ENCODE measurements at regions not wholly inside any gene's neighbourhood (a gene's known extent, or its start where the extent isn't known, plus 50 kb on each side); places are given as distances from the start of the nearest gene placed in this dataset.

DNA sequence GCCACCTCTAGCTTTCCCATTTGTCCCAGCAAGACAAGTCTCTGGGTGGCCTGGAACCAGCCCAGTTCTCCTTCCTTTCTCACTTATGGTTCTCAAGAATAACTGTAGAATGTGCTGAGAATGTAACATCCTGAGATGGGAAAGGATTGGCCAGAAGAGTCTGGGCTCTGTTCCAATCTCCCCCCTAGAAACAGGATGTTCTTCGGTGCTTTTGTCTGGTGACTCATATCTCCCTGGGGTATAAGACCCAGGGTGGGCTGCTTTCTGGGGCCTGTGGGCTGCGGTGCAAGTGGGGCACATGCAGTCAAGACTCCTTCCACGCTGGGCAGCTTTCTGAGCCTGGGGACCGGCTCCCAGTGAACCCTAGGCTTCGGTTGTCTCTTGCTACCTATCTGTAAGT is 251.2 kb upstream of the POU3F1 start:
- DNase-seq: no peak

DNA sequence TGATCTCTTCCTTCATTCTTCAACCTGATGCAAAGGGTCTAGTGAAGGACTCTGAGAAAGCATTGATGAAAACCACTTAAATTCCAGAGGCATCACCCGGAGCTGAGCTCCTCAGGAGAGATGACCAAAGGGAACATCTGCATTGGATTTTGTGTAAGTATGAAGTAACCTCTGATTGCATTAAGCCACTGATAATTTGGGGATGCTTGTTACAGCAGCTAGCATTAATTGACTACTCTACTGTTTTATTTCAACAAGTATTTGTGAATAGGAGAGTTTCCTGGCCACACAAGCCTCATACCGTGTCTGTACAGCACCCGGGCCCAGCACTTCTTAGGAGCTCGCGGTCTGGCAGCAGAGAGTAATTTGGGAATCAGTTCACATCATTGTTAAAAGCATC is 250.7 kb upstream of the POU3F1 start:
- DNase-seq: no peak

DNA sequence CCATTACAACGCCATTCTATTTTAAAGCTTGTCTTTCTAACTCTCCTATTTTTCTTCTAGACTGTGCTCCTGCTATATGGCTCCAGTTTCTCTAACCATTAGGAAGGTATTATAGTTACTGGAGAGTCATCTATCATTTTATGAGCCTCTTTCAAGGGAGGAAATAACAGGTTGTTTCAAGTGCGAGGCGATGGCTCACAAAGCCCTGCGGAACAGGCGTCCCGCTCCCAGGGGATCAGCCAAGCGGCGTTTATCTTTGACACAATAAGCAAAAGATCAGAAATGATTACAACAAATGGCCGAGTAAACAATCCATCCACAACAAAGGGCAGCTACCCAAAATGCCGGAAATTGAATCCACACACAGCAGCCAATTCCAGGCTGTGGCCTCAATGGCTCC is 249.5 kb upstream of the POU3F1 start:
- DNase-seq: no peak

DNA sequence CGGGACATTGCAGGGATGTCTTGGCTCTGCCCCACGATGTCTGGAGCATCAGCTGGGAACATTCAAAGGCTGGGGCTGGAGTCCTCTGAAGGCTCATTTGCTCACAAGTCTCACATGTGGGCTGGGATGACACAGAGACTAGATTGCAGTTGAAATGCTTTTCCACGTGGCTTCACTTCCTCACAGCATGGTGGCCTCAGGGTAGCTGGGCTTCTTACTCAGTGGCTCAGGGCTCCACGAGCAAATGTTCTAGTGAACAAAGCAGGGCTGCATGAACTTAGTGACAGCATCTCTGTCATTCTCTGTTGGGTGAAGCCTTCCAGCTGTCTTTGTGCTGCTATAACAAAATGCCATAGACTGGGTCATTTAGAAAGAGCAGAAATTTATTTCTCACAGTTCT is 247.0 kb upstream of the POU3F1 start:
- no peak for DNase-seq

DNA sequence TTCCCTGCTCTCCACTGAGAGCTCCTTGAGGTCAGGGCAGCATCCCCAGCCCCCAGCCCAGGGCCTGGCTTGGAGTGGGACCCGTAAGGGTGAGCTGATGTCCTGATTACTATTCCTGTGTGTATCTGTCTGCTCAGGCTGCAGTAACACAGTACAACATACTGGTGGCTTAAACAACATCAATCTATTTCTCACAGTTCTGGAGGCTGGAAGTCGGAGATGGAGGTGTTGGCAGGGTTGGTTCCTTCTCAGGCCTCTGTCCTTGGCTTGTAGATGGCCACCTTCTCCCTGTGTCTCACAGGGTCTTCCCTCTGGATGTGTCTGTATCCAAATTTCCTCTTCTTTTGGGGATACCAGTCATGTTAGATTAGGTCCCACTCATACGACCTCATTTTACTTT is 246.4 kb upstream of the POU3F1 start:
- DNase-seq: no peak

DNA sequence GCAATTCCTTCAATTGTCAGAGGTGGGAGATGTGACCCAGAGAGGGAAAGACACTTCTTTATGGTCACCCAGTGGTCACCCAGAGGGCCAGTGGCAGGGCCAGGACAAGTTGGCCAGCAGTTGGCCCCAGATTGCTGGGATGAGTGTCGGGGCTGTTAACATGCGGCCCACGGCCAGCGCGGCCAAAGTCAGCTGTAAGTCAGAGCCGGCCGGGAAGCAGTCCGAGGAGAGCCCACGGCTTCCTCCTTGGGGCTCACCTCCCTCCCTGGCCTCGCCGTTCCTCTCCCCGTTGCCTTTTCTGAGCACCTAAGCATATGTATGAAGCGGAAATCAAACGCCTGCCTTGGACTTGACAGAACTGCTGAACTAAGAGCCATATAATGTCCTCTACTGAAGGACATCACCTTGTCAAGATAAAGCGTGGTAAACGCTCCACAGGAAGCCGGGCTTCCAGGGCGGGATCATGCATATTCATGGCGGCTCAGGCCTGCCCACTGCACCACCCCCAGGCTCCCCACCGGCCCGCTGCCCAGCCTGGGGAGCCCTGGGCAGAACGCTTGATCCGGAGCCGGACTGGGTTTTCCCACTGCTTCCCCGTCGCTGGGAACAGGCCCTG is 245.4 kb upstream of the POU3F1 start:
- DNase-seq: peak in 2 of 58 donors; percentile 9 to 30

DNA sequence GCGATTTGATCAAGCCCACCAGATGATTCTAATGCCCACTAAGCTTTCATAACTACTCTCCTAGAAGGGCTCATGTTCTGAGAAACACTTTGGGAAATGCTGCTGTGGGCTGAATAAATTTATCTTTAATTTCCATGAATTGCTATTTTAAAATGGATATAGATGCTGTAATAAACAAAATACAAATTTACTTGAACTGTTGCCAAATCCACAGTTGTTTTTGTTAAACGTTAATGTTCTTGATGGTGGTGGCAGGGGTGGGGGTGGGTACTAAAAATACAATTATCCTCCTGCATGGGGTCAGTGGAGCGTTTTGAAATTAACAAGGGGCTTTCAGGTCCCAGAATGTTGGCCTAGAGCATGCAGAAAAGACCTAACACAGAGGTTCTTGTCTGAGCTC is 244.7 kb upstream of the POU3F1 start:
- no peak for DNase-seq

DNA sequence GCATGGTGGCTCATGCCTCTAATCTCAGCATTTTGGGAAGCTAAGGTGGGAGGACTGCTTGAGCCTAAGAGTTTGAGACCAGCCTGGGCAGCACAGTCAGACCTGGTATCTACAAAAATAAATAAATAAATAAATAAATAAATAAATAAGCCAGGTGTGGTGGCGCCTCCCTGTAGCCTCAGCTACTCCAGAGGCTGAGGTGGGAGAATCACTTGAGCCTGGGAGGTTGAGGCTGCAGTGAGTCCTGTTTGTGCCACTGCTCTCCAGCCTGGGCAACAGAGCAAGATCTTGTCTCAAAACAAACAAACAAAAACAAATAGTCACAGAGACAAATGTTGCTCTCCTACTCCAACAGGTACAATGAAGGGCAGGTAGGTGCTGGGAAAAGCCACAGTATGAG is 242.4 kb upstream of the POU3F1 start:
- DNase-seq: no peak

DNA sequence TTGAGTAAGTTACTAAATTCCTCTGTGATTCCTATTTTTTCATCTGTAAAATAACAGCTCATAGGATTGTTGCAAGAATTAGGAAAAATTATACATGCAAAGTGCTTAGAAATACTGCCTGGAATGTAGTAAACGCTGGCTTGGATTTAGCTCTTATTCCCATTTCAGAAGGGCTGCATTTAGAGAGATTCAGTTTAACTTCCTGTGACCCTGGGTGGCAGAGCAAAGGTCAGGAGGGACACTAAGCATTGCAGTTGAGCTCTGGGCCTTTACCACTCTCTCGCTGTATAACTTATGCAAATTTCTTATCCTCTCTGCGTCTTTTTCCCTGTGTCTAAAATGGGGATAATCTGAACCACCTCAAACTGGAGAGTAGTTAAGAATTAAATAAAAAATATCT is 241.0 kb upstream of the POU3F1 start:
- DNase-seq: no peak

DNA sequence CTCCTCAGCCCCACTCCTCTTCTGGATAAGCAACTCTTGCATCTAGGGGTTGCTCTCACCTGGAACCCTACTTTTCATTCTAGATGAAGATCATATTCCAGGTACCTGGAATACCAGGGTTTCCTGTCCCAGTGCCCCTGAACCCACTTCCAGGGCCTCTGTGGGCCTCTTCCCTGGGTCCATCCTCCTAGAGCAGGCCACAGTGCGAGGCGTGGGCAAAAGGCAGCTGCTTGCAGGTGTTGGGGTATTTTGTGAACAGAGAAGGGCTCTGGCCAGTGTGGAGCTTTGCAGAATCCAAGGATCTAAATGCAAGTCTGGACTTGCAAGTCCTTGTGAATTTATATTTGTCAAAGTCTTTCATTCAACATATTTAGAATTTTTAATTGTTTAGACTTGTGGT is 240.4 kb upstream of the POU3F1 start:
- no peak for DNase-seq

DNA sequence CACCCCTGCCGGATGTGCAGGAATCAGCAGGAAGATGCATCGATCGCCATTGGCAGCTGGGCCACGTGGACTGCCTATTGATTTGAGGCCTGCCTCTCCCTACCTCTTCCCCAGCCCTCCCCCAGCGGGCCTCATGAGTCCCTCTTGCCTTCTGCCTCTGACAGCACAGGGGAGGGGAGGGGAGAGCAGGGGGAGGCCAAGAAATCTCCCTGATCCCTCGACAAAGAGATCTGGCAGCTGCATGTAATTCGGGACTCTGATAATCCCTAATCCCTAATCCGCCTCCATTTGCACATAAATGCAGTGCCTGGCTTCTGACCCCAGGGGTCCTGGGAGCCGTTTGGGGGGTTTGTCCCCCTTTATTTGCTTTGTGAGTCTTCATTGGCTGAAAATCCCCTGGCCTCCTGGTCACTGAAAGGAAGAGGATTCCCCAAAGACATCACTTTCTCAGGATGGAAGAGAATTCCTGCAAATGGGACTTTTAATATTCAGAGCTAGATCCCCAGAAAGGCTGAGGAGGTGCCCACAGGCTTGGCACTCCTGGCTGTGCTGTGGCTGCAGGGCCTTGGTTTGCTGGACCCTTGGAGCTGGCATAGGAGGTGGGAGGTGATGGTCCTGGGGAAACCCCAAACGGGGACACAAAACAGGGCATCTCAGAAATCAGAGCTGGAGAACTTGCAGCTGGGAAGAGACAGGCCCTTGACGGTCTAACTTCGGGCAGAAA is 239.4 kb upstream of the POU3F1 start:
- no peak for DNase-seq

DNA sequence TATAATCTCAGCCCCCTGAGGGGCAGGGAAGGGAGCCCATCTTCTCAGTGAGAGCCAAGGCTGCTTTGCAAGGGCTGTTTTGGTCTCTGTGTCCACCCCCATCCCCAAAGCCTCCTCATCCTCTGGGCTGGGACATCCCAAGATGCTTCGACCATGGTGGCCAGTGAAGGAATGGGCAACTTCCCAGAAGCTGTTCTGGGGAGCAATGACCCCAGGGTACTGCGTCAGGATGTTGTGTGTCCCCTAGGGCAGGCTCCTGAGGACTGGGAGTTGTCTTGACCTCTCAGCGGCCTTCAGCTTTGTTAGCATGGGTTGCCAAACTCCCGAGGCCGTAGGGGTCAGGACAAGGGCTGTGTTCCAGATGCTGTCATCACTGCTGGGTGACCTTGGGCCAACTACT is 238.4 kb upstream of the POU3F1 start:
- DNase-seq: no peak

DNA sequence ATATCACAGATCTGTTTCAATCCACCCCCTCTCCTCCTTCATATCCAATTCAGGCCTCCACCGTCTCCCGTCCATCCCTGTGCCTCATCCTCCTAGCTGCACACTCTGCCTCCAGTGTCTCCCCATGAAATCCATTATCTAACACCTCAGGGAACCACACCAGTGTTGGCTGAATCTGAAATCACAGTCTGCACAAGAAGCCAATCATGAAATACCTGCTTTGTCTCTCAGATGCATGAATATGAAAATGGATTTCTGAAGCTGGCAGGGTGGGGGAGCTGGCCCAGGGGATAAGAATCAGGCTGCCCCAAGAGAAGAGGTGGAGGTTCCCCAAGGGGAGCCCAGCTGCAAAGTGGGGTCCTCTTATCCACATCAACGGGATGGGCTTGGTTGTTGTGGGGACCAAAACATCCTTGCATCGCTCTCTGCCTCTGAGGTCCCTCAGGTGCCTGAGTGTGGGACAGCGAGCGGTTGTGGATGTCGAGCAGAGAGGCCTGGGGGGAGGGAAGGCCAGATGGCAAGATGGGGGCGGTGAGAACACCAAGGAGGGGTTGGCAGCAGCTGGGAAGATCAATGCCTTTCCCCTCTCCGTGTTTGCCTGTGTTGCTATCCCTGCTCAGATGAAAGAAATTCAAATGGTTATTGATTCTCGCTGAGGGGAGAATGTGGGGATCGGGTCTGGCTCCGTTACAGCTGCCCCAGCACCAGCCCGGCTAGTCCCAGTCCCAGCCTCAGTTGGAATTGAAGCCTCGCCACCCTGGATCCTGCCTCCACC is 237.3 kb upstream of the POU3F1 start:
- DNase-seq: no peak

DNA sequence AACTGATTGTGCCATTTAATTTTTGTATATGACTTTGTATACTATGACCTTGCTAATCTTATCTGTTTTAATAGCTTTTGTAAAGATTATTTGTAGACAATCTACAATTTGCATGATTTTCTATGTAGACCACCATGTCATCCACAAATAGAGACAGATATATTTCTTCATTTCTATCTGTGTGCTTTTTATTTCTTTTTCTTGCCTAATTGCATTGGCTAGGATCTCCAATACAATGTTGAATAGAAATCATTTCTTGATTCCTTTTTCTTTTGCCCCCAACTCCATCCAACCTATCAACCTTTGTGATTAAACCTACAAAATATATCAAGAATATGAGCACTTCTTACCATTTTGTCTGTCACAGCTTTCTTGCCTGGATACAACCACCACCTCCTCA is 232.6 kb upstream of the POU3F1 start:
- DNase-seq: no peak

DNA sequence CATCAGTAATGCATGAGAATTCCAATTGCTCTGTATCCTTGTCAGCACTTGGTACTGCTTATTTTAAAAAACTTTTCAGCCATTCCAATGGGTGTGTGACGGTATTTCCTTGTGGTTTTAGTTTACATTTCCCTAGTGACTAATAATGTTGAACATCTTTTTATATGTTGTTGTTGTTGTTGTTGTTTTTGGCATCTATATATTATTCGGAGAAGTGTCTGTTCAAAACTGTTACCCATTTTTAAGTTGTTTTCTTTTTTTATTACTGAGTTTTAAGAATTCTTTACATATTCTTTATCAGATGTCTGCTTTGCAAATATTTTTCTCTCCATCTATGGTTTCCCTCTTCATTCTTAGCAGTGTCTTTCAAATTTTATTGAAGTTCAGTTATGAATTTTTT is 231.1 kb upstream of the POU3F1 start:
- DNase-seq: no peak

DNA sequence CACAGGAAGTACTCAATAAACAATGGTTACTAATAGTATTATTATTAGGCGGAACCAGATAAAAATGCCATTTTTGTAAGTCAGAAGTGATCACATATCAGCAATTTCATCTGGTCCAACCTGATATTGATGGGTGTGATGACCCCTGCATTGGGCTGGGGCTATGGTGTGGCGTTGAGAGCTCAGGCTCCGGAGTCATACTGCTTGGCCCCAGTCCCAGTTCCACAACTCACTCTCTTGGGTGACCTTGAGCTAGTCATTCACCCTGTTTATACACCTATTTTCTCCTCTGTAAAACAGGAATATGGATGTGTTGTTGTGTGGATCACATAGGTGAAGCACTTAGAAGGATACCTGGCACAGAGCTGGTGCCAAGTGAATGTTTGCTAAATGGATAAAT is 229.4 kb upstream of the POU3F1 start:
- DNase-seq: no peak

DNA sequence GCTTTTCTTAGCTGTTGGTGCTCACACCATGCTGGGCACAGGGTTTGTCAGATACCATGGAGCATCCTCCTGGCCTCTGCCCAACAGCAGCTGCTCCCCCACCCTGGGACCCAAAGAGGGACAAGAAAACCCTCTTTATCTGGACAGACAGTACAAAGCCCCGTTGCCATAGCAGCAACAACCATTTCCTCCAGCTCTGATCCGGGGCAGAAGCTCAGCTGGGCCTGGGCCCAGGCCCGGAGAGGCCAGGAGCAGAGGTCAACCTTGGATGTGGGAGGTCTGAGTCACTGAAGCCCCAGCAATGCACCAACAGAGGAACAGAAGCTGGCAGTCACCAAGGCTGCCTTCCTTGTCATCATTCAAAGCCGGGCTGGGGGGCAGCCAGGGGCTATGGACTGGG is 228.4 kb upstream of the POU3F1 start:
- peak in 3 of 58 donors; percentile 3 to 7 (median 3) for DNase-seq

DNA sequence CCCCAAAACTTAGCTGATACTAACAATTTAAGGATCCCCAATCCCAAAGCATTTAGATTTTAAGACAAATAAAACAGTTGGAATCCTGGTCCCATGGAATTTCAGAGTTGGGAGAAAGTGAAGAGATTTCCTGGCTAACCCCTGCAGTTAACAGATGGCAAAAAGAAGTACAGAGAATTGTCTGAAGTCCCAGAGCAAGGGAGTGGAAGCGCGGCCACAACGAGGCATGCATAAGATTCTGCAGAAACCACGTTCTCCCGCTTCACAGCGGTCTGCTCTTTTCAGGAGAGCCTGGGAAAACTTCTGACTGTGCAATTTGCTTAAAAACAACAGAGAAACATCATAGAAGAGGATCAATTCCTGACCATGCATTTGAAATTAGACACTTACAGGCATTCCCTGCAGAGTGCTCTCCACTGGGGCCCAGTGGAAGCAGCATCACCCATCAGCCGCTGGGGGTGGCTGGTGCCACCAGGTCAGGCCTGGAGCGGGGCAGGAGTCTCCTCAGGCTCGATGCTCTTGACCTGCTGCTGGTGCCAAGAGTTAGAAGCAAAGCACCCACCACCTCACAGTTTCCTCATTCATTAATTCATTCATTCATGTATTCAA is 226.7 kb upstream of the POU3F1 start:
- DNase-seq: no peak

DNA sequence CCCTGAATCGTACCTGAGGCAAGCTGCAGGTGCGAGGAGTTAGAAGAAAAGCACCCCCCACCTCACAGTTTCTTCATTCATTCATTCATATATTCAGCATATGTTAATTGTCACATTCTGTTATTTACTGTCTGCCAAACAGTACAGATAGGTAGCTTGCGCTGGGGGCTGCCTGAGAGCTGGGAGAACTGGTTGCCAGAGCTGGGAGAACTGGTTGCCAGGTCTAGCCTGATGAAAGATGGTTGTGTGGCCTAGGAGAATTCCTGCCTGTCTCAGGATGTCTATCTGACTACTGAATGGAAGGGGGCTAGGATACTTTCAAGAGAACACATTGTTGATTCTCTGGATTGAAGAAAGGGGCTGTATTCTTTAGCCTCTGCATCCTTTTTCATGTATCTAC is 225.9 kb upstream of the POU3F1 start:
- DNase-seq: no peak

DNA sequence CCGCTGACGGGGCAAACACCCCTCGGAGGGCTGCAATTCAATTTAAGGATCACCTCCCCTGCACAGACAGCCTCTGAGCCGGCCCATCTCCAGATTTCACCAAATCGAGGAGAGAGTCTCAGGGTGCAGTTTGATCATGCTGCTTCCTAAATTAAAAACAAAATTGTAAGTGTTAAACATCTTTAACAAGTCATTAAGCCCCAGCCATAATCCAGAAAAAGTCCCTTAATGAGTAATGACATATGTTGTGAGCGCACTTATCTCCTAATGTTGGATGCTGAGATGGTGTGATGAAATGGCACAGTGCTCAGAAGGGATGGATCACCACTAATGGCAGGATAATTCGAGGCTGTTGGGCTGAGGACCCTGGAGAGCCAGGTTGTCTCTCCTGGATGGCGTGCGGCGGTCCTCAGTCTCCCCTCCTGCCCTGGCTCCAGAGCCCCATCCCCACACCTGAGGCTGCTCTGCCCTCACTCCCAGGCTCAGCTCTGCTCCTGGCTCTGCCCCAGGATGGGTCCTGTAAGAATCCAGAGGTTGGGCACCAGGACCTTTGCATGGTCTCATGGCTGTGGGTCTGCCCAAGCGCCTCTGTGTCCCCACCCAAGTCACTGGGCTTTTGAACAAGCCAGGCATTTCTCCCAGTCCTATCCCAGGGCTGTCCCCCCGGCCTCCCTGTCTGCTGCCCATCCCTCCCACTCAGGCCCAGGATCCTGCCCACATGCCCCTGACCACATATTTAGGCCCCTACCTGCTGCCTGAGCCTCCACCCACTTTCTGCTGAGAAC is 224.4 kb upstream of the POU3F1 start:
- DNase-seq: no peak
